GM18520 (cell line): ENCODE measurements at regions not wholly inside any gene's neighbourhood (a gene's known extent, or its start where the extent isn't known, plus 50 kb on each side); places are given as distances from the start of the nearest gene placed in this dataset.

Source experiments
- ATAC-seq: cut with Tn5 transposase; IDR thresholded peaks from one replicate; pipeline ENCODE4 v1.9.1; 2021; ENCODE audit not compliant: unreplicated experiment

DNA sequence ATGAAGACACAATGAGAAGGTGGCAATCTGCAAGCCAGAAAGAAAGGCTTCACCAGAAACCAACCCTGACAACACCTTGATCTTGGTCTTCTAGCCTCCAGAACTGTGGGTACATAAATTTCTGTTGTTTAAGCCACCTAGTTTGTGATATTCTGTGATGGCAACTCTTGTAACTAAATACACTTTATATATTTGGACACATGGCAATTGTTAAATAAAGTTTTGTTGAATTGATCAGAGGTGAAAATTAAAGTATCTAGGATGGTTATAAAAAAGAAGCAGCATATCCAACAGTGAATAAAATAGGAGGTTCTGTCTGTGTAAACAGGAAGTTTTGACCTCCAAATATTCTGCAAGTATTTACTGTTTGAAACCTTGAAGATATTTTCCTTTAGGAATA is 516.3 kb downstream of the SOX5 start:
- ATAC-seq: no peak

GRCh38 chr12:23434154-23434553 is 515.3 kb downstream of the SOX5 start:
- ATAC-seq: no peak

DNA sequence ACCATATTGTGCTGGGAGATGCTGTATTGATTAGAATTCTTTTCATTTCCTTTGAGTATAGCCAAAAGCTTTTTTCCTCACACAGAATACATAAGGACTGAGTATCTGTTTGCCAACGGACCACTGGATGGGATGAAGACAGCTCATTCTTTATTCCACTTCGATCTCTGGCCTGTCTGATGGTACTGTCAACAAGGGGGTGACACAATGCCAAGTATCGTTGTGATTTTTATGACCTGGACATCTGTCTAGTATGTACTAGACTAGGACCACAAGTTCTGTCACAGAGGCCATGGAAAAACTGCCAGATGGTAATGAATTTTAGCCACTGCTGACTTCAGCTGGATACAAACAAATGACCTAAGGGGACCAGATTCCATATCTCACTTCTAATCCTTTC is 502.7 kb downstream of the SOX5 start:
- ATAC-seq: no peak

DNA sequence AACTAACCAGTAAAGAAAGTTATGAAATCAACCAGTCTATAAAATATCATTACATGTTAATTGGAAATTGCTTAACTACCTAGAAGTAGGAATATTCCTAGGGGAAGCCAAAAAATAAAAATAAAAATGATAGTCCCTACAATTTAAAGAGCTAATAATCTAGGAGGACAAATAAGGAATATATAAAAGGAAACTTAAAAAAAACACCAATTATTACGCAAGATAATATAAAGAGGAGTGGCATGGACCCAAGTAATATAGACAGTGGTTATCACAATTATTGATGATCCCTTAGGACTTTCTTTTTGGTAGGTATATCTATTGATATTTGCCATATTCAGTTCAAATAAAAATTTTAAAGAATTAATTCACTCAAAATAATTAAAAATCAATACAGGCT is 498.7 kb downstream of the SOX5 start:
- ATAC-seq: no peak

DNA sequence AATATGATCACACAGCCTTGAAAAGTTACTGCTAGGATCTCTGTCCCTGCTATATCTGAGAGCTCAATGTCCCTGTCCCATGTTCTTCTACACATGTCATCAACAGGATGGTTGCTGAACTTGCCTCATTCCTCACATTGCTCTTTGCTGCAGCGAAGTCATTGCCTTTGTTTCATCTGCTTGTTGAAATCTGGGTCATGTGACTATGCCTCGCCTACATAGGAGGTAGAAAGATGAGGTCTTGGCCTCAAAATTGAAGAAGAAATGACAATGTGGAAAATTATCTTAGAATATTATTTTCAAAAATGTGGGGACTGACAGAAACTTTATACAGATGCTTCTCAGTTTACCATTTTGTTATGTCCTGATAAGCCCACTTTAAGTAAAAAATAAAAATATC is 494.2 kb downstream of the SOX5 start:
- no peak for ATAC-seq

- ATAC-seq: no peak
Observed at GRCh38 chr12:23458640-23459039, 490.8 kb downstream of the SOX5 start.

GRCh38 chr12:23462546-23462945 is 486.9 kb downstream of the SOX5 start:
- ATAC-seq: no peak

DNA sequence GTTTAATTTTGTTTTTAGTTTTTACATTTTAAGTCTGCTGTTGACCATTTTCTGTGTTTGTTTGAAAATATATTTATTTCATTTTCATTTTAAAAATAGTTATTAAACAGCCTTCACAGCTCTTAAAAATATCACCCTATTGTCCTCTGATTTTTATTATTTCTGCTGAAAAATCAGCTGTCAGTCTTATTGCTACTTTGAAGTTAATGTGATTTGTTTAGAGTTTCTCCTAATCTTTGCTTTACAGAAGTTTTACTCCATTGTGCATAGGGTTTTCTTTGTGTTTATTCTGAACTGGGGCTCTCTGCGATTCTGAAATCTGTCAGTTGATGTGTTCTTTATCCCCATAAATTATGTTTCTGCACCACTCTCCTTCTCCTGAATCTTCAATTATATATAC is 486.3 kb downstream of the SOX5 start:
- ATAC-seq: no peak

DNA sequence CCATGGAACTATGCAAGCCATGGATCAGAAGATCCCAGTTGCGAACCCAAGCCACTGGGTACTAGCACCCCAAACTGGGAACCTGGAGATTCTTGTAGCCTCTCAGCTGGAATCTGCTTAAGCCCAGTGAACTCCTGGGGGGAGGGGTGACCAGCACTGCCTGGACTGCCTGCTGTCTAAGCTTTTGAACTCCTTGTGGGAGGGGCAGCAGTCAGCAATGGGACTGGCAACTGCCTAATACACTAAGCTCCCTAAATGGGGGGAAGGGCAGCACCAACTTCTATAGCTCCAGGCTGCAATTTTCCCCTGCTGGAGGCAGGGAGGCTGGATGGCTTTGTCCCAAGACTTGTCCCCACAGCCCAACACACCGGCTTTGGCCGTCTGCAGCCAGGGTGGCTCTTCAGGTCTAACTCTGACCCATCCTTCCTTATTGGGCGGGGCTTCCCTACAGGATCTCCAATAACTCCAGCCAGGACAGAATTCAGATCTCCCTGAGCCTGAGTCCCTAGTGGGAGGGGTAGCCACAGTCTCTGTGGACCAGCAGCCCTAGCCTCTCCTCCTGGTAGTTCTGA is 485.1 kb downstream of the SOX5 start:
- no peak for ATAC-seq

DNA sequence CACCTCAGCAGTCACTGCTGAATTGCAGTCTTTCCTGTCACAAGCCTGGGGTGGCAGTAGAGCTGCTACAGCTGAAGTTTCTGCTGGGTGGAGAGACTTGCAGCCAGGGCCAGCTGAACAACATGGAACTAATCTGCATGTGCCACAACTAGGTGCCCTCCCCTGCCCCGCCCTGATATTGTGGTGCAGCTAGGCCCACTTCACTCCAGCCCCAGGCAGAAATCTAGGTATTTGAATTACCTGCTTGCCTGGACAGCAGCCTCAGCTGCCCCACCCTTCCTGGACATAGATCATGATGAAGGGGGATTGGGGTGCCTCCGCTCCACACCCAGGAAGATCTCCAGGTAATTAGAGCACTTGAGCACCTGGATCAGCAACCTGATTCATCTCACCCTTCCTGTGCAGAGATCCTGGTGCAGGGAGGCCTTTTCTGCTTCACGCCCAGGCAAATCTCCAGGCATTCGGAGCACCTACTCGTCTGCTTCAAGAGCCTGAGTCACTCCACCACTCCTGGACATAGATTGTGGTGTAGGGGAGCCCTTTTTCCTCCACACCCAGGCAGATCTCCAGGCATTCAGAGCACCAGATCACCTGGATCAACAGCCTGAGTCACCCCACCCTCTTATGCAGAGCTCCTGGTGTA is 477.0 kb downstream of the SOX5 start:
- ATAC-seq: no peak

DNA sequence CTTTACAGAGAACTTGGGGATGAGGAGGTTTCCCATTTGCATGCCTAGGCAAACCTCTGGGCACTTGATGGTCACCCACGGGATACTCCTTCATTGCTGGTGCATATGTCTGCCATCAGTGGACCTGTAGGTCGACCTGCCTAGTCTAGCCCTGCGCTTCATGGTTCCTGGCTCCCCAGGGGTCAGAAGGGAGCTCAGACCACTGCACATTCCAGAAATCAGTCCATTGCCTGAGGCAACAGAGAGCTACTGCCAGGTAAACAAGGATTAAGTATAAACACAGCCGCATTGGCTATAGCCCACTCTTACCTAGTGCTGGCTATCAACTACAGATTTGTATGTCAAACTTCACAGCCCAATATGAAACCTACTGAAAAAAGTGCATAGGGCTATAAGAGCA is 476.4 kb downstream of the SOX5 start:
- ATAC-seq: no peak

GRCh38 chr12:23474438-23474976 is 475.0 kb downstream of the SOX5 start:
- ATAC-seq: no peak
